ENCODE measurements at regions not wholly inside any gene's neighbourhood (a gene's known extent, or its start where the extent isn't known, plus 50 kb on each side); places are given as distances from the start of the nearest gene placed in this dataset.

GRCh38 chr1:8113262-8114220 lies 87.4 kb upstream of the ERRFI1 start:
- DNase-seq = no peak

GRCh38 chr1:8112611-8113261 lies 86.6 kb upstream of the ERRFI1 start:
- DNase-seq = no peak

- no peak for DNase-seq
Measured at GRCh38 chr1:8111560-8111959, 85.5 kb upstream of the ERRFI1 start.

GRCh38 chr1:8109216-8109615 lies 83.1 kb upstream of the ERRFI1 start:
- peak; percentile 42 for DNase-seq

- peak; percentile 75 for DNase-seq
Measured at GRCh38 chr1:8107897-8108296, 81.8 kb upstream of the ERRFI1 start.

GRCh38 chr1:8104278-8105236 lies 78.4 kb upstream of the ERRFI1 start:
- DNase-seq = no peak

GRCh38 chr1:8097908-8098307 lies 71.8 kb upstream of the ERRFI1 start:
- no peak for DNase-seq

- DNase-seq = peak; percentile 78
Measured at GRCh38 chr1:8097077-8097799, 71.1 kb upstream of the ERRFI1 start.

- peak; percentile 72 for DNase-seq
Measured at GRCh38 chr1:8096105-8097011, 70.2 kb upstream of the ERRFI1 start.

- DNase-seq = peak; percentile 18
Measured at GRCh38 chr1:8095584-8095983, 69.5 kb upstream of the ERRFI1 start.

- DNase-seq = peak; percentile 36
Measured at GRCh38 chr1:8094481-8095241, 68.6 kb upstream of the ERRFI1 start.

GRCh38 chr1:8093221-8093980 lies 67.3 kb upstream of the ERRFI1 start:
- DNase-seq = no peak

- DNase-seq = no peak
Measured at GRCh38 chr1:8092657-8093056, 66.5 kb upstream of the ERRFI1 start.

- peak; percentile 27 for DNase-seq
Measured at GRCh38 chr1:8091691-8092090, 65.6 kb upstream of the ERRFI1 start.

- DNase-seq = peak; percentile 83
Measured at GRCh38 chr1:8090241-8090702, 64.2 kb upstream of the ERRFI1 start.

GRCh38 chr1:8089535-8090228 lies 63.6 kb upstream of the ERRFI1 start:
- peak; percentile 34 for DNase-seq

GRCh38 chr1:8086055-8086454 lies 59.9 kb upstream of the ERRFI1 start:
- no peak for DNase-seq

- no peak for DNase-seq
Measured at GRCh38 chr1:8084913-8085312, 58.8 kb upstream of the ERRFI1 start.

Data from NCI-H226 (cell line).